ENCODE measurements at regions not wholly inside any gene's neighbourhood (a gene's known extent, or its start where the extent isn't known, plus 50 kb on each side); places are given as distances from the start of the nearest gene placed in this dataset.

GRCh38 chr2:118720866-118721265, 126.6 kb downstream of the EN1 start:
- Mint-ChIP-seq H3K27me3 (ENCODE audit: low read depth) (peaks cover 2% of the 10 kb centered on the region), H3K9me3 (no peaks in the 10 kb centered on the region), H3K4me1 (peaks cover 15% of the 10 kb centered on the region), H3K36me3 (no peaks in the 10 kb centered on the region), H3K4me3 (no peak overlapping the region), H3K27ac (no peak overlapping the region)
- no peak for DNase-seq (ENCODE audit: low spot score in 2 of 2, unreplicated experiment in 2 of 2)
- TF ChIP-seq CTCF (IDR thresholded peaks at IDR 0.05; ENCODE audit: unreplicated experiment): no peak

DNA sequence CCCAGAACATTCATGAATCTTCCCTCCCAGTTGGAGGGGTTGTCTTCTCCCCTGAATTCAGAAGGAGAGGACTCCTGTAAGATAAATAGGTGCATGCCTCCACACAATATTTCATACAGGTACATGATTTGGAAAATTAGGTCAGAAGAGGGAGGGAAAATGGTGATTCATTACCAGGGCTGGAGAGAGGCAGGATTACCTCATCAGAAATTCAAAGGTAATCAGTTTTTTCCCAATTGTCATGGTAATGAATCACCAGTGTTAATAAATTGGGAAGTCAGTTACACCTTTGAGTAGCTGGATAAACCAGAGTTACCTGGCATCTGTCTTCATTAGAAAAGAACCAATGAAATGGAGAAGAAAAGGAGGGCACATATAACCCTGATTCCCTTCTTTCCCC, 128.5 kb downstream of the EN1 start:
- no peak overlapping the region for H3K4me3 Mint-ChIP-seq
- H3K9me3 Mint-ChIP-seq: no peaks in the 10 kb centered on the region
- H3K36me3 Mint-ChIP-seq: no peaks in the 10 kb centered on the region
- peaks cover 2% of the 10 kb centered on the region for H3K27me3 Mint-ChIP-seq (ENCODE audit: low read depth)
- H3K27ac Mint-ChIP-seq: no peak overlapping the region
- TF ChIP-seq CTCF (IDR thresholded peaks at IDR 0.05; ENCODE audit: unreplicated experiment): no peak
- peaks cover 15% of the 10 kb centered on the region for H3K4me1 Mint-ChIP-seq
- no peak for DNase-seq (ENCODE audit: low spot score in 2 of 2, unreplicated experiment in 2 of 2)

DNA sequence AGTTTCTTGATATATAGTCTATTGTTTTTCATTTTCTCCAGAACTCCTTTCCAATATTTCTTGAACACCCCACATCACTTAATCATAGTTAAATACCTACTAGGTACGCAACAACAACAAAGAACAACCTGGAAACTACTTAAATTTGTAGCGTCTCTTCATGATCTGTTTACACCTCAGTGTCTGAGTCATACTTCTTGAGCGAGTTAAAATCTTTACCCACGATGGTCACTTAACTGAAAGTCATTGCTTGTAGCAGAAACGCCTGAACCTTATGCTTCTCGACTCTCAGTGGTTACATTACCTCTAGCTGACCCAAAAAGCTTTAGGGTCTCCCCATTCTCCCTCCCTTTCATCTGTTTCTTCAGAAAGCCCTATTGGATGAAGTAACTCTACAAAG, 131.3 kb downstream of the EN1 start:
- TF ChIP-seq CTCF (IDR thresholded peaks at IDR 0.05; ENCODE audit: unreplicated experiment): no peak
- Mint-ChIP-seq H3K9me3 (no peaks in the 10 kb centered on the region), H3K36me3 (no peaks in the 10 kb centered on the region), H3K27me3 (ENCODE audit: low read depth) (peaks cover 2% of the 10 kb centered on the region), H3K4me3 (no peak overlapping the region), H3K4me1 (peaks cover 15% of the 10 kb centered on the region), H3K27ac (no peak overlapping the region)
- no peak for DNase-seq (ENCODE audit: low spot score in 2 of 2, unreplicated experiment in 2 of 2)

GRCh38 chr2:118714118-118714517, 133.3 kb downstream of the EN1 start:
- H3K4me3 Mint-ChIP-seq: no peak overlapping the region
- TF ChIP-seq CTCF (IDR thresholded peaks at IDR 0.05; ENCODE audit: unreplicated experiment): no peak
- peaks cover 2% of the 10 kb centered on the region for H3K27me3 Mint-ChIP-seq (ENCODE audit: low read depth)
- no peaks in the 10 kb centered on the region for H3K36me3 Mint-ChIP-seq
- H3K27ac Mint-ChIP-seq: no peak overlapping the region
- H3K4me1 Mint-ChIP-seq: peaks cover 4% of the 10 kb centered on the region
- DNase-seq (ENCODE audit: low spot score in 2 of 2, unreplicated experiment in 2 of 2): no peak
- peaks cover 4% of the 10 kb centered on the region for H3K9me3 Mint-ChIP-seq

DNA sequence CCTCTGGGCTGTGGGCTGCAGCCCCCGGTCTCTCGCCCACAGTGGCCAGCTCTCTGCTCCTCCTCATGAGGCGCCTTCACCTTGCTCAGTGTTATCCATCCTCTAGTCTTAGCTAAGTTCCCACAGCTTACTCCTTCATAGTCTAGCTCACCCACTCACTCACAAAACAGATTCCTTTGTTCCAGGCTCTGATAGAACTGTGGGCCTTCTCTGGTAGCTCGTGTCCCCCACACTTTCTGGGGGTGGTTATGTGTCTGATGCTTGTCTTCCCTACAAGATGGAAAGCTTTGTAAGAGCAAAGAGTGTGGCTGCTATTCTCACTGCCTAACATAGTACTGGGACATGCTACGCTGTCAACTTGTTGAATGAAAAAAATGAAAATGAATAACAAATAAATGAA, 135.8 kb downstream of the EN1 start:
- no peaks in the 10 kb centered on the region for H3K36me3 Mint-ChIP-seq
- TF ChIP-seq CTCF (IDR thresholded peaks at IDR 0.05; ENCODE audit: unreplicated experiment): no peak
- H3K4me3 Mint-ChIP-seq: no peak overlapping the region
- no peaks in the 10 kb centered on the region for H3K4me1 Mint-ChIP-seq
- no peaks in the 10 kb centered on the region for H3K27me3 Mint-ChIP-seq (ENCODE audit: low read depth)
- peaks cover 13% of the 10 kb centered on the region for H3K9me3 Mint-ChIP-seq
- DNase-seq (ENCODE audit: low spot score in 2 of 2, unreplicated experiment in 2 of 2): no peak
- no peak overlapping the region for H3K27ac Mint-ChIP-seq

DNA sequence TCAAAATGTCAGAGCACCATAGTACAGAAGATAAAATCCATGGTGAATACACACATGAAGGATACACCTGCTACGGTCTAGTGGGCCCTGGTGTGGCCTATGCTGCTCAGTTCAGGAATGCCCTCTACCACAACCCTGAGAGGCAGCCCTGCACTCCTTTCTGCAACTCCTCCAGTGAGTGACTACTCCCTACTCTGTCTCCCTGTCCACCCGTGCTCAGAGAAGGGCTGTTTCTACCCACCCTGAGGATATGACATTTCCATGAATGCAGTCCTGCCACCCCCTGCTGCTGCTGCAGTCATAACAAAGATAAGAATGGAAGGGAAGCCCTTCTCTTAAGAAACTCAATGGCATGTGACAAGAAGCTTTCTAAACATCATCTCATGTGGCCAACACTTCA, 137.0 kb downstream of the EN1 start:
- Mint-ChIP-seq H3K4me3 (no peak overlapping the region), H3K36me3 (no peaks in the 10 kb centered on the region), H3K4me1 (no peaks in the 10 kb centered on the region), H3K9me3 (peaks cover 13% of the 10 kb centered on the region), H3K27ac (no peak overlapping the region), H3K27me3 (ENCODE audit: low read depth) (peaks cover 6% of the 10 kb centered on the region)
- no peak for TF ChIP-seq CTCF (IDR thresholded peaks at IDR 0.05; ENCODE audit: unreplicated experiment)
- no peak for DNase-seq (ENCODE audit: low spot score in 2 of 2, unreplicated experiment in 2 of 2)

Measured in mesothelial cell of epicardium (in vitro differentiated cells).